Suprapubic skin (tissue), 4 donors: ENCODE measurements at regions not wholly inside any gene's neighbourhood (a gene's known extent, or its start where the extent isn't known, plus 50 kb on each side); places are given as distances from the start of the nearest gene placed in this dataset.

Experiments used
- DNase-seq, 2 donors: peaks; one replicate each; pipeline ENCODE4 v3.0.0-alpha.2; 2019; ENCODE audit warnings: low spot score in 2 of 2
- H3K27ac ChIP-seq: fragments of 200-600 bp; sonication (generic); one replicate; pipeline ENCODE4 v1.5.1; 2019
- H3K27me3 ChIP-seq: fragments of 200-600 bp; sonication (generic); one replicate; pipeline ENCODE4 v1.5.1; 2019
- H3K36me3 ChIP-seq: fragments of 200-600 bp; sonication (generic); one replicate; pipeline ENCODE4 v1.5.1; 2019
- H3K4me1 ChIP-seq: fragments of 200-600 bp; sonication (generic); one replicate; pipeline ENCODE4 v1.5.1; 2019
- H3K4me3 ChIP-seq: fragments of 200-600 bp; sonication (generic); one replicate; pipeline ENCODE4 v1.5.1; 2019; ENCODE audit warnings: mild to moderate bottlenecking
- H3K9me3 ChIP-seq: fragments of 200-600 bp; sonication (generic); one replicate; pipeline ENCODE4 v1.5.1; 2019
- CTCF ChIP-seq, 2 donors: fragments of 200-600 bp in 1 of 2; fragments of 450-650 bp in 1 of 2; sonication (generic) in 1 of 2; IDR thresholded peaks; one replicate each; pipeline ENCODE4 v1.5.1; 2016 to 2019; ENCODE audit warnings: antibody characterized with exemption in 2 of 2, mild to moderate bottlenecking in 1 of 2, moderate library complexity in 1 of 2
- EP300 ChIP-seq: sonication (generic); formaldehyde crosslinking; IDR thresholded peaks from one replicate; pipeline ENCODE4 v1.6.1; 2017; ENCODE audit warnings: antibody characterized with exemption
- POLR2A ChIP-seq, 2 donors: fragments of 450-650 bp; IDR thresholded peaks; one replicate each; pipeline ENCODE4 v1.6.1; 2017; ENCODE audit warnings: antibody characterized with exemption in 2 of 2, mild to moderate bottlenecking in 2 of 2, moderate library complexity in 2 of 2
- POLR2AphosphoS5 ChIP-seq, 3 donors: sonication (generic); formaldehyde crosslinking; IDR thresholded peaks; one replicate each; pipeline ENCODE4 v1.6.1; 2017; ENCODE audit warnings: antibody characterized with exemption in 3 of 3
- WGBS: methylation state at CpG from one replicate; pipeline ENCODE4 v1.1.5; 2018; 5-methylcytosine and 5-hydroxymethylcytosine counted together

DNA sequence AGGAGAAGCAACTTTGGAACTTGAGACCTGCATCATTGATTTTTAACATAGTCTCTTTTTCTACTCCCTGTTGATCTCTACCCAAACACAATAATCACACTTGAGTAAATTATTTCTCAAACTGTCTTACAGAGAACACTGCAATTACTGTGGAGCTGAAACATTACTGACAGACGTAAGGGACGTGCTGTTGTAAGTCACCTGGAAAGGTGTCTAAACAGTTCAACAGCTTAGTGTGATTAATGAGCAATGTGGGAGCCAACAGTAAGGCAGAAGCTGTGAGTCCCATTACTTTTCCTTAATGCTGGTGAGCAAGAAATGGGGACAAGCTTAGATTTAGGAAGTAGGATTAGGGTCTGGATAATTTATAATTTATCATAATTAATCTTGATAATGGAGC lies 265.7 kb downstream of the DLEU7 start:
- H3K9me3 ChIP-seq = no peaks in the 10 kb centered on the region
- TF ChIP-seq EP300 (no peak), CTCF (IDR thresholded peaks at IDR 0.05) (no peak), POLR2AphosphoS5 (IDR thresholded peaks at IDR 0.05) (no peak)
- H3K36me3 ChIP-seq = no peaks in the 10 kb centered on the region
- H3K27me3 ChIP-seq = no peaks in the 10 kb centered on the region
- no peak overlapping the region for H3K27ac ChIP-seq
- peaks cover 14% of the 10 kb centered on the region for H3K4me1 ChIP-seq
- WGBS = 91% methylated on average over 2 of the region's 2 CpGs
- DNase-seq = no peak
- no peak overlapping the region for H3K4me3 ChIP-seq

DNA sequence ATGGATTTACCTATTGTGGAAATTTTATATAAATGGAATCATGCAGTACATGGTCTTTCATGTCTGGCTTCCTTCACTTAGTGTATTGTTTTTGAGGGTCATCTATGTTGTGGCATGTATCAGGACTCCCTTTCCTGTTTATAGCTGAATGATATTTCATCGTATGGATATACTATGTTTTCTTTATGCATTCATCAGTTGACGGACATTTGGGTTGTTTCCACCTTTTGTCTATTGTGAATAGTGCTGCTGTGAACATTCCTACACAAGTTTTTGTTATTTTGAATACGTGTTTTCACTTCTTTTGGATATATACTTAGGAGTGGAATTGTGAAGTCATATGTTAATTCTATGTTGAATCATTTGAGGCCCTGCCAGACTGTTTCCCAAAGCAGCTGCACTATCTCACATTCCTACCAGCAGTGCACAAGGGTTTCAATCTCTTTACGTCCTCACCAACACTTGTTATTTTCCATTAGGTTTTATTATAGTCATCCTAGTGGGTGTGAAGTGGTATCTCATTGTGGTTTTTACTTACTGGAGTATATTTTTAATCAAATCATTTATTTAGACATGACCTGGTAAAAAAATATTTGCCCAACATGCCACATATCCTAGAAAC lies 262.7 kb downstream of the DLEU7 start:
- Histone ChIP-seq H3K36me3 (no peaks in the 10 kb centered on the region), H3K4me3 (no peak overlapping the region), H3K4me1 (peaks cover 10% of the 10 kb centered on the region), H3K9me3 (no peaks in the 10 kb centered on the region), H3K27me3 (no peaks in the 10 kb centered on the region), H3K27ac (no peak overlapping the region)
- WGBS = 54% methylated on average over 4 of the region's 4 CpGs
- TF ChIP-seq CTCF (IDR thresholded peaks at IDR 0.05) (no peak), EP300 (no peak), POLR2AphosphoS5 (IDR thresholded peaks at IDR 0.05) (no peak)
- no peak for DNase-seq

DNA sequence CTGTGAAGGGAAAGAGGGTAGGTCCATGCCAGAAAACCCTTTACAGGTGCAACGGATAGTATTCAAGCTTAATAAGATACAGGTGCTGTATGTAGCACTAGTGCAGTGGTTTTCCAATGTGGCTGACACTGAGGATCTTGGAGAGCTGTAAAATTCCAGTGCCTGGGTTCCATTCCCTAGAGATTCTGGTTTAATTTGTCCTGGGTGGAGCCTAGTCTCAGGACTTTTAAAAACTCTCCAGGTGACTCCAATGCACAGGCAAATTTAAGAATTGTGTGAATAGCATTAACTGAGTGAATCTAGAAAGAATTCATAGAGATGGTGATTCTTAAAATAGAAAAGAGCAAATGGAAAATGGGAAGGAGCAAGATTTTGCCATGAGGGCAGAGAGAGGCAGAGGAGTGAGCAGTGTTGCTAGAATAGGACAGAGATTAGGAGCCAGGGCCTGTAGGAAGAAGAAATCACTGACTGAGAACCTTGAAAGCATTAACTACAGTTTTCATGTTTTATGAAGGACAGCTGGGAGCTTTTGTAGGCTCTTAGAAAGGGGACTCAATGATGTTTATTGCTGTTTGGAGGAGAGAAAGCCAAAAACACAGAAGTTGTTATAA lies 261.8 kb downstream of the DLEU7 start:
- H3K27ac ChIP-seq = no peak overlapping the region
- 78% methylated on average over 1 of the region's 1 CpG for WGBS
- no peaks in the 10 kb centered on the region for H3K9me3 ChIP-seq
- H3K4me3 ChIP-seq = no peak overlapping the region
- peaks cover 1% of the 10 kb centered on the region for H3K4me1 ChIP-seq
- TF ChIP-seq POLR2AphosphoS5 (IDR thresholded peaks at IDR 0.05) (no peak), POLR2A (IDR thresholded peaks at IDR 0.05) (no peak), CTCF (IDR thresholded peaks at IDR 0.05) (no peak)
- H3K36me3 ChIP-seq = no peaks in the 10 kb centered on the region
- H3K27me3 ChIP-seq = no peaks in the 10 kb centered on the region
- DNase-seq = no peak

DNA sequence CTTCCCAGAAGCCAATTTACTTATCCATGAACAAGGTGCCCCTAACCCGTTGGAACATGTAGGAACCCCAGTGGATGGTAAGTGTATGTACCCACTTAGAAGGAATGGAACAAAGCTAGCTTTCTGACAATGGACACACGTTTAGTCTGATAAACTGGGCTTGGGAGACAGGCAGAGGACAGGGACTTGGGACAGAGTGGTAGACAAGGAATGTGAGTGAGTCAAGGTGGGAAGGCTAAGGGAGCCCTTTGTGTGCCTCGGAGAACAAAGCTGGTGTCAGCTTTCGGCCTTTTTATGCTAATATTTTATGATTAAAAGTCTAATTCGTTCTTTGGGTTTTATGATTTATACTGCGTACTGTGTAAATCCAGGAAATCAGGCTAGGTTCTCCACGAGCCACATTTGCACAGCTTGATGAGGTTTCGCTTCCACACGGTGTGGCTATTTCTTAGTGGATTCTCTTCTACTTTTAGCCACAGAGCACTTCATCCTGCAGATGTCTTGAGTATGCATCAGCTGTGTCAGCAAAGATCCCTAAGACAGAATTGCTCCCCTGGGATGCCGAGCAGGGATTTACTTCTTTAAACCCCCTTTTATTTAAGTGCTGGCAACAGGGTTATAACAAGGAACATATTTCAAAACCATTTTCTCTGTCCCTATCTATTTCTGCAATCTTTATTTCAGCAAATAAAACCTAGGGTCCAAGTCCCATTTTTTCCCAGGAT lies 258.5 kb downstream of the DLEU7 start:
- WGBS = 81% methylated on average over 10 of the region's 10 CpGs
- Histone ChIP-seq H3K9me3 (no peaks in the 10 kb centered on the region), H3K4me1 (no peaks in the 10 kb centered on the region), H3K4me3 (no peak overlapping the region), H3K27me3 (no peaks in the 10 kb centered on the region), H3K27ac (no peak overlapping the region), H3K36me3 (no peaks in the 10 kb centered on the region)
- TF ChIP-seq EP300 (no peak), POLR2AphosphoS5 (IDR thresholded peaks at IDR 0.05) (no peak), POLR2A (IDR thresholded peaks at IDR 0.05) (no peak), CTCF (IDR thresholded peaks at IDR 0.05) (no peak)
- DNase-seq = no peak

DNA sequence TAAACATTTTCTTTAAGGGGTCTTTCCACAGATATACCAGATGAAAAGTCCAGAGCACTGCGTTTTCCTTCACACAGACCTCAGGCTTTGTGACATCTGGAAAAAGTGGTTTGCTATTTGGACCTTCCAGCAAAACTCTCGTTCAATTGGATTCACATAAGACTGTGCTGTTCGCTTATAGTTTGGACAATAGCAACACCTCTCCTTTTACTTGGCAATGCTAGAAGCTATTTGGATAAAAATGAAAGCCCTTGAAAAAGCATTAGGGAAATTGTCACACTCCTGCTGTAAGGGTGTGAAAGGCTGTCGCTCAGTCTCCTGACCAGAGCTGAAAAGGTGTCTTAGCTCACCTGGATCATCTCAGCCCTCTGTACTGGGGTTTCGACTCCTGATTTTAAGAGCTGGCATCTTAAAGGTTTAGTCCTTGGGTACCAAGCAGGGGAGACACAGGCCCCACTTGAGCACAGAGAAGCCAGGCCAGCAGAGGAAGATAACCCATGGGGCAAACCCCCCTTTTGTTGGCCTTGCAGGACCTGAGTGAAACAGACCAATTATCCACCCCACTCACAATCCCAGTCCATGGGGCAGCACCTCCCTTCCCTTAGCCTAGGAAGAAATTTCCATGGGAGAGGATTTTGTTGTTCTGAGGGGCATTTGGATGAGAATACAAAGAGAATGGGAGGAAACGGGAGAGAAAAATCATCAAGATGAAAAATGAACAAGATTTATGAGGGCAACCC lies 257.6 kb downstream of the DLEU7 start:
- Histone ChIP-seq H3K27me3 (no peaks in the 10 kb centered on the region), H3K9me3 (no peaks in the 10 kb centered on the region), H3K4me3 (no peak overlapping the region), H3K36me3 (no peaks in the 10 kb centered on the region), H3K27ac (no peak overlapping the region), H3K4me1 (no peaks in the 10 kb centered on the region)
- DNase-seq = no peak
- 78% methylated on average over 6 of the region's 6 CpGs for WGBS
- TF ChIP-seq CTCF (IDR thresholded peaks at IDR 0.05) = no peak
- TF ChIP-seq POLR2A (IDR thresholded peaks at IDR 0.05) = no peak
- TF ChIP-seq POLR2AphosphoS5 (IDR thresholded peaks at IDR 0.05) = no peak
- no peak for TF ChIP-seq EP300
